ENCODE measurements at regions not wholly inside any gene's neighbourhood (a gene's known extent, or its start where the extent isn't known, plus 50 kb on each side); places are given as distances from the start of the nearest gene placed in this dataset.

- no peak for TF ChIP-seq CTCF (IDR thresholded peaks at IDR 0.05)
- TF ChIP-seq POLR2A (IDR thresholded peaks at IDR 0.05): no peak
Observed at GRCh38 chr5:109990723-109991359, 301.1 kb downstream of the MAN2A1 start.
